K562 (cell line): ENCODE measurements at regions not wholly inside any gene's neighbourhood (a gene's known extent, or its start where the extent isn't known, plus 50 kb on each side); places are given as distances from the start of the nearest gene placed in this dataset.

Experiments used
- ATAC-seq: fragments of 200-7000 bp; cut with Tn5 transposase; 3 replicates; pipeline ENCODE4 v1.9.1; 2020; ENCODE audit warnings: moderate library complexity
- BruUV-seq: library from RNA; stranded (reverse); fragments of 400-500 nt; replicated peaks from 2 replicates; lab custom pipeline; 2021; lab: Mats Ljungman, UMichigan
- CTCF ChIA-PET: fragments of 300-600 bp; formaldehyde crosslinking; extraction: SDS; loops from one replicate; lab custom pipeline; 2021; ENCODE audit warnings: low intra/inter-chr PET ratio; lab: Yijun Ruan, JAX
- POLR2A ChIA-PET: fragments of 300-600, 350-650 bp; sonication (Branson Sonifier 250); formaldehyde crosslinking; extraction: SDS; loops from one replicate; lab custom pipeline; 2021; ENCODE audit warnings: antibody characterized with exemption, inconsistent platforms; lab: Yijun Ruan, JAX
- DNase-seq, 4 experiments: peaks; one replicate each; pipeline versions ENCODE4 v3.0.0 to v3.0.0-alpha.2; 2011 to 2018; ENCODE audit warnings: low spot score in 3 of 4, mixed read lengths in 3 of 4; ENCODE audit errors: extremely low read depth in 1 of 4
- FAIRE-seq: peaks from 2 replicates; lab custom pipeline; 2011; peaks lifted over from hg19 to GRCh38; lab: Jason Lieb, UNC
- H2AFZ ChIP-seq: 2 replicates; pipeline ENCODE4 v1.6.0; 2011; ENCODE audit warnings: low read depth, low read length, control low read depth, inconsistent platforms
- H3K27ac ChIP-seq: fragments of 200-600 bp; 3 replicates; pipeline ENCODE4 v1.8.0; 2011; ENCODE audit warnings: low read depth, mild to moderate bottlenecking, control low read depth, inconsistent platforms, low read length, moderate library complexity, mixed read lengths; ENCODE audit errors: extremely low read depth
- H3K27me3 ChIP-seq, 2 experiments: fragments of 300-600 bp in 1 of 2; 2 replicates in 1 of 2; 3 replicates in 1 of 2; pipeline versions ENCODE4 v1.6.0 to v1.8.0; 2011; ENCODE audit warnings: inconsistent platforms in 2 of 2, low read length in 2 of 2, mild to moderate bottlenecking in 1 of 2, mixed read lengths in 1 of 2, moderate library complexity in 1 of 2; ENCODE audit not compliant: control insufficient read depth in 2 of 2, insufficient read depth in 2 of 2
- H3K36me3 ChIP-seq: fragments of 300-600 bp; 3 replicates; pipeline ENCODE4 v1.8.0; 2011; ENCODE audit warnings: mild to moderate bottlenecking, low read length, inconsistent platforms; ENCODE audit not compliant: control insufficient read depth, insufficient read depth
- H3K4me1 ChIP-seq, 2 experiments: fragments of 200-600 bp in 1 of 2; replicated peaks in 1 of 2; 2 replicates in 1 of 2; 3 replicates in 1 of 2; pipeline versions ENCODE4 v1.5.1 to v1.8.0; 2011; ENCODE audit warnings: inconsistent platforms in 2 of 2, low read length in 2 of 2, mild to moderate bottlenecking in 1 of 2, mixed read lengths in 1 of 2, moderate library complexity in 1 of 2; ENCODE audit not compliant: control insufficient read depth in 2 of 2, insufficient read depth in 2 of 2
- H3K4me2 ChIP-seq: 2 replicates; pipeline ENCODE4 v1.6.1; 2011; ENCODE audit warnings: low read length, control low read depth, inconsistent platforms, mixed read lengths; ENCODE audit not compliant: insufficient read depth
- H3K4me3 ChIP-seq: fragments of 200-600 bp; sonication (generic), shearing (Covaris generic); 2 replicates; pipeline ENCODE4 v1.5.1; 2016; ENCODE audit warnings: control low read depth, inconsistent platforms
- H3K79me2 ChIP-seq: fragments of 200-600 bp; 3 replicates; pipeline ENCODE4 v1.8.0; 2011; ENCODE audit warnings: low read length, inconsistent platforms; ENCODE audit not compliant: control insufficient read depth, insufficient read depth
- H3K9ac ChIP-seq, 2 experiments: 2 replicates each; pipeline versions ENCODE4 v1.6.0 to v1.6.1; 2011; ENCODE audit warnings: low read depth in 2 of 2, low read length in 2 of 2, control low read depth in 1 of 2, inconsistent platforms in 1 of 2, mild to moderate bottlenecking in 1 of 2, mixed read lengths in 1 of 2; ENCODE audit not compliant: insufficient read depth in 1 of 2
- H3K9me1 ChIP-seq: one replicate; pipeline ENCODE4 v1.6.0; 2011; ENCODE audit warnings: inconsistent platforms, mild to moderate bottlenecking, low read length, moderate library complexity; ENCODE audit not compliant: control insufficient read depth, insufficient read depth
- H3K9me3 ChIP-seq: replicated peaks from 2 replicates; pipeline ENCODE4 v1.5.1; 2011; ENCODE audit warnings: low read depth, low read length, inconsistent platforms; ENCODE audit not compliant: control insufficient read depth, insufficient read depth
- H4K20me1 ChIP-seq: replicated peaks from 2 replicates; pipeline ENCODE4 v1.6.1; 2011; ENCODE audit warnings: low read length, inconsistent platforms, mixed read lengths; ENCODE audit not compliant: control insufficient read depth, insufficient read depth
- BCLAF1 ChIP-seq, 2 experiments: fragments of 450-650 bp in 1 of 2; IDR thresholded peaks; 2 replicates each; pipeline ENCODE4 v1.6.1; 2011 to 2017; ENCODE audit warnings: low read depth in 2 of 2, antibody characterized with exemption in 1 of 2, borderline replicate concordance in 1 of 2, low read length in 1 of 2, mild to moderate bottlenecking in 1 of 2, mixed read lengths in 1 of 2; ENCODE audit not compliant: control insufficient read depth in 1 of 2
- C11orf30 ChIP-seq: fragments of 450-650 bp; IDR thresholded peaks from 2 replicates; pipeline ENCODE4 v1.6.1; 2016; ENCODE audit warnings: low read depth, mild to moderate bottlenecking
- CLOCK ChIP-seq: fragments of 250-450 bp; sonication (Bioruptor Pico); IDR thresholded peaks from 2 replicates; pipeline ENCODE4 v1.4.0; 2020; ENCODE audit warnings: mild to moderate bottlenecking, moderate library complexity, borderline replicate concordance
- CREB3L1 ChIP-seq: fragments of 450-650 bp; IDR thresholded peaks from 2 replicates; pipeline ENCODE4 v1.6.1; 2014; ENCODE audit warnings: low read depth, mild to moderate bottlenecking, moderate library complexity, borderline replicate concordance
- EP400 ChIP-seq: fragments of 450-650 bp; IDR thresholded peaks from 2 replicates; pipeline ENCODE4 v1.6.1; 2017; ENCODE audit warnings: antibody characterized with exemption, mild to moderate bottlenecking, moderate library complexity
- EZH2 ChIP-seq: IDR thresholded peaks from 2 replicates; pipeline ENCODE4 v1.6.1; 2012; ENCODE audit warnings: low read depth, mild to moderate bottlenecking, inconsistent platforms, low read length, borderline replicate concordance
- FOXM1 ChIP-seq, 2 experiments: fragments of 450-650 bp in 1 of 2; sonication (generic) in 1 of 2; formaldehyde crosslinking in 1 of 2; IDR thresholded peaks; 2 replicates each; pipeline versions ENCODE4 v1.6.1 to v1.9.0; 2017 to 2022; ENCODE audit warnings: low read depth in 2 of 2, mild to moderate bottlenecking in 2 of 2, missing genetic modification reagents in 1 of 2, moderate library complexity in 1 of 2
- LCOR ChIP-seq: sonication (generic); formaldehyde crosslinking; IDR thresholded peaks from 2 replicates; pipeline ENCODE4 v1.8.0; 2022; ENCODE audit warnings: mild to moderate bottlenecking, missing genetic modification reagents
- ZNF133 ChIP-seq: fragments of 250-450 bp; sonication (Bioruptor Pico); IDR thresholded peaks from 2 replicates; pipeline ENCODE4 v1.4.0; 2020; ENCODE audit warnings: mild to moderate bottlenecking
- ZNF23 ChIP-seq: fragments of 250-450 bp; sonication (Bioruptor Pico); IDR thresholded peaks from 2 replicates; pipeline ENCODE4 v1.4.0; 2020; ENCODE audit warnings: mild to moderate bottlenecking
- ZNF398 ChIP-seq: fragments of 250-450 bp; sonication (Bioruptor Pico); IDR thresholded peaks from 2 replicates; pipeline ENCODE4 v1.8.0; 2021; ENCODE audit warnings: moderate library complexity, mild to moderate bottlenecking, inconsistent platforms
- ZNF586 ChIP-seq: fragments of 450-650 bp; formaldehyde crosslinking; conservative IDR thresholded peaks from 2 replicates; pipeline ENCODE4 v1.4.0; 2020; ENCODE audit warnings: mild to moderate bottlenecking, moderate library complexity
- WGBS: fragments of 100-300 bp; shearing (Covaris generic); methylation state at CpG from one replicate; pipeline ENCODE4 v1.1.6; 2016; ENCODE audit warnings: low coverage, mixed read lengths; ENCODE audit not compliant: insufficient coverage; ENCODE audit errors: missing lambda C conversion rate; 5-methylcytosine and 5-hydroxymethylcytosine counted together
- in situ Hi-C: fragments of 300-500 bp; cut with MboI; formaldehyde crosslinking; loops from 4 replicates; pipeline ENCODE4 v1.15.0; 2018; ENCODE audit warnings: inconsistent platforms, mixed read lengths
- intact Hi-C: fragments of 100-400 bp; cut with micrococcal nuclease; formaldehyde crosslinking; loops from 2 replicates; pipeline ENCODE4 v1.14.2; 2022

GRCh38 chrX:7647831-7648230, 195.1 kb upstream of the VCX start:
- ChIA-PET CTCF (no interaction called here), POLR2A (no interaction called here)
- Histone ChIP-seq H3K4me1 (no peaks in the 10 kb centered on the region), H3K79me2 (no peaks in the 10 kb centered on the region), H3K9me1 (no peaks in the 10 kb centered on the region), H3K4me3 (no peak overlapping the region), H3K9ac (no peak overlapping the region), H4K20me1 (no peaks in the 10 kb centered on the region), H3K9me3 (no peaks in the 10 kb centered on the region), H3K27ac (no peak overlapping the region), H3K27me3 (no peaks in the 10 kb centered on the region), H2AFZ (no peak overlapping the region), H3K4me2 (no peak overlapping the region), H3K36me3 (no peaks in the 10 kb centered on the region)
- no peak for DNase-seq
- ATAC-seq: no peak
- intact Hi-C loops (no loop called here), in situ Hi-C loops (no loop called here)
- 0% methylated on average over 2 of the region's 3 CpGs for WGBS
- no TSS peak for BruUV-seq
- FAIRE-seq: no peak
- TF ChIP-seq ZNF398 (CRISPR knock-in tag) (no peak), EP400 (no peak), EZH2 (no peak), ZNF133 (CRISPR knock-in tag) (no peak), LCOR (CRISPR knock-in tag) (no peak), FOXM1 (IDR thresholded peaks at IDR 0.05; ENCODE audit: low read depth) (no peak), FOXM1 (CRISPR knock-in tag; IDR thresholded peaks at IDR 0.05; ENCODE audit: low read depth) (no peak), C11orf30 (no peak), CLOCK (CRISPR knock-in tag) (no peak), ZNF586 (CRISPR knock-in tag) (no peak), ZNF23 (CRISPR knock-in tag) (no peak), BCLAF1 (IDR thresholded peaks at IDR 0.05; ENCODE audit: borderline replicate concordance in 1 of 2, control insufficient read depth in 1 of 2, low read depth in 2 of 2, low read length in 1 of 2) (no peak), CREB3L1 (no peak)
